ENCODE measurements at regions not wholly inside any gene's neighbourhood (a gene's known extent, or its start where the extent isn't known, plus 50 kb on each side); places are given as distances from the start of the nearest gene placed in this dataset.

GRCh38 chr6:151680846-151681432 lies 126.5 kb upstream of the ESR1 start:
- TF ChIP-seq CTCF (IDR thresholded peaks at IDR 0.05) (no peak), POLR2A (IDR thresholded peaks at IDR 0.05) (no peak), POLR2AphosphoS5 (IDR thresholded peaks at IDR 0.05) (no peak)

Measured in stomach (tissue), 4 donors.